H9 (cell line): ENCODE measurements at regions not wholly inside any gene's neighbourhood (a gene's known extent, or its start where the extent isn't known, plus 50 kb on each side); places are given as distances from the start of the nearest gene placed in this dataset.

Experiments
- DNase-seq: peaks from one replicate; pipeline ENCODE4 v3.0.0-alpha.2; 2017
- H2AFZ ChIP-seq: one replicate; pipeline ENCODE4 v1.6.1; 2013; ENCODE audit warnings: mild to moderate bottlenecking, low read length, control low read depth, moderate library complexity
- H2AK5ac ChIP-seq: 2 replicates; pipeline ENCODE4 v1.6.1; 2013; ENCODE audit warnings: low read length, control low read depth, mixed read lengths; ENCODE audit not compliant: insufficient read length
- H2BK120ac ChIP-seq: one replicate; pipeline ENCODE4 v1.6.1; 2013; ENCODE audit warnings: low read depth, mild to moderate bottlenecking, low read length, control low read depth, inconsistent platforms; ENCODE audit not compliant: poor library complexity, severe bottlenecking
- H2BK12ac ChIP-seq: 2 replicates; pipeline ENCODE4 v1.6.1; 2013; ENCODE audit warnings: low read length, control low read depth, mixed read lengths, low read depth; ENCODE audit not compliant: insufficient read length
- H2BK15ac ChIP-seq: 2 replicates; pipeline ENCODE4 v1.6.1; 2013; ENCODE audit warnings: low read depth, low read length, control low read depth
- H2BK20ac ChIP-seq: one replicate; pipeline ENCODE4 v1.6.1; 2013; ENCODE audit warnings: low read depth, mild to moderate bottlenecking, low read length, control low read depth, inconsistent platforms; ENCODE audit not compliant: poor library complexity, severe bottlenecking
- H2BK5ac ChIP-seq: 2 replicates; pipeline ENCODE4 v1.6.1; 2013; ENCODE audit warnings: low read length, control low read depth, mixed read lengths; ENCODE audit not compliant: insufficient read length
- H3K14ac ChIP-seq: 2 replicates; pipeline ENCODE4 v1.6.1; 2013; ENCODE audit warnings: low read length, control low read depth; ENCODE audit not compliant: insufficient read depth
- H3K18ac ChIP-seq: 2 replicates; pipeline ENCODE4 v1.6.1; 2013; ENCODE audit warnings: low read depth, mild to moderate bottlenecking, mixed read lengths, low read length, control low read depth; ENCODE audit not compliant: insufficient read length
- H3K23ac ChIP-seq: 2 replicates; pipeline ENCODE4 v1.6.1; 2013; ENCODE audit warnings: low read length, control low read depth, mixed read lengths, low read depth; ENCODE audit not compliant: insufficient read length
- H3K23me2 ChIP-seq: 2 replicates; pipeline ENCODE4 v1.6.1; 2013; ENCODE audit warnings: low read depth, mild to moderate bottlenecking, mixed read lengths, low read length, control low read depth; ENCODE audit not compliant: insufficient read length, poor library complexity, severe bottlenecking
- H3K27ac ChIP-seq: 2 replicates; pipeline ENCODE4 v1.5.1; 2013; ENCODE audit warnings: low read length, control low read depth, mixed read lengths, low read depth; ENCODE audit not compliant: insufficient read length
- H3K27me3 ChIP-seq: 2 replicates; pipeline ENCODE4 v1.6.1; 2013; ENCODE audit warnings: low read length, control low read depth, inconsistent platforms; ENCODE audit not compliant: insufficient read depth
- H3K4ac ChIP-seq: 2 replicates; pipeline ENCODE4 v1.6.1; 2013; ENCODE audit warnings: low read depth, mild to moderate bottlenecking, control low read depth, inconsistent platforms, low read length, moderate library complexity
- H3K4me1 ChIP-seq: 2 replicates; pipeline ENCODE4 v1.6.1; 2013; ENCODE audit warnings: low read length, control low read depth, inconsistent platforms; ENCODE audit not compliant: insufficient read depth
- H3K4me2 ChIP-seq: 2 replicates; pipeline ENCODE4 v1.6.1; 2013; ENCODE audit warnings: low read length, control low read depth, mixed read lengths; ENCODE audit not compliant: insufficient read length, insufficient read depth
- H3K56ac ChIP-seq: 2 replicates; pipeline ENCODE4 v1.6.1; 2013; ENCODE audit warnings: low read depth, mild to moderate bottlenecking, mixed read lengths, low read length, control low read depth; ENCODE audit not compliant: insufficient read length
- H3K79me1 ChIP-seq: 2 replicates; pipeline ENCODE4 v1.6.1; 2013; ENCODE audit warnings: low read depth, mild to moderate bottlenecking, moderate library complexity, low read length, control low read depth, inconsistent platforms; ENCODE audit not compliant: insufficient read depth, poor library complexity, severe bottlenecking
- H3K79me2 ChIP-seq: 2 replicates; pipeline ENCODE4 v1.6.1; 2013; ENCODE audit warnings: low read length, control low read depth, inconsistent platforms; ENCODE audit not compliant: insufficient read depth
- H3K9ac ChIP-seq: 2 replicates; pipeline ENCODE4 v1.6.1; 2013; ENCODE audit warnings: low read length, control low read depth, mixed read lengths; ENCODE audit not compliant: insufficient read length; ENCODE audit errors: extremely low read depth
- H3K9me3 ChIP-seq: one replicate; pipeline ENCODE4 v1.6.1; 2013; ENCODE audit warnings: low read depth, low read length, inconsistent platforms; ENCODE audit not compliant: control insufficient read depth
- H3T11ph ChIP-seq: one replicate; pipeline ENCODE4 v1.6.1; 2013; ENCODE audit warnings: mild to moderate bottlenecking, low read length, control low read depth, inconsistent platforms
- H4K20me1 ChIP-seq: one replicate; pipeline ENCODE4 v1.6.1; 2013; ENCODE audit not compliant: control insufficient read depth, insufficient read length, insufficient read depth
- H4K5ac ChIP-seq: 2 replicates; pipeline ENCODE4 v1.6.1; 2013; ENCODE audit warnings: low read depth, mild to moderate bottlenecking, mixed read lengths, low read length, control low read depth; ENCODE audit not compliant: insufficient read length
- H4K8ac ChIP-seq: replicated peaks from 2 replicates; pipeline ENCODE4 v1.6.1; 2013; ENCODE audit warnings: low read length, control low read depth, mixed read lengths, low read depth; ENCODE audit not compliant: insufficient read length
- H4K91ac ChIP-seq: 2 replicates; pipeline ENCODE4 v1.6.1; 2013; ENCODE audit warnings: low read depth, mild to moderate bottlenecking, moderate library complexity, mixed read lengths, low read length, control low read depth; ENCODE audit not compliant: insufficient read length
- H3K27ac Mint-ChIP-seq, 3 experiments: 2 replicates in 2 of 3; 3 replicates in 1 of 3; pipeline ENCODE4 v1.8.0; 2020 to 2021; ENCODE audit warnings: mixed read lengths in 3 of 3, mild to moderate bottlenecking in 1 of 3, moderate library complexity in 1 of 3
- H3K27me3 Mint-ChIP-seq: 2 replicates; pipeline ENCODE4 v1.8.0; 2021; ENCODE audit warnings: low read depth, mild to moderate bottlenecking, moderate library complexity, mixed read lengths
- H3K36me3 Mint-ChIP-seq, 3 experiments: 2 replicates in 2 of 3; 3 replicates in 1 of 3; pipeline ENCODE4 v1.8.0; 2020 to 2021; ENCODE audit warnings: low read depth in 3 of 3, mixed read lengths in 3 of 3; ENCODE audit not compliant: insufficient read depth in 1 of 3
- H3K4me1 Mint-ChIP-seq, 2 experiments: 2 replicates each; pipeline ENCODE4 v1.8.0; 2020; ENCODE audit warnings: mixed read lengths in 2 of 2
- H3K4me3 Mint-ChIP-seq, 2 experiments: 2 replicates in 1 of 2; 3 replicates in 1 of 2; pipeline ENCODE4 v1.8.0; 2020 to 2021; ENCODE audit warnings: mild to moderate bottlenecking in 2 of 2, mixed read lengths in 2 of 2, moderate library complexity in 1 of 2
- H3K9me3 Mint-ChIP-seq, 2 experiments: 2 replicates in 1 of 2; 3 replicates in 1 of 2; pipeline ENCODE4 v1.8.0; 2020; ENCODE audit warnings: mild to moderate bottlenecking in 2 of 2, mixed read lengths in 2 of 2, moderate library complexity in 1 of 2
- WGBS: extraction: QIAGEN DNeasy Blood & Tissue Kit; methylation state at CpG from one replicate; pipeline ENCODE4 v1.1.7; 2013; ENCODE audit warnings: missing lambda C conversion rate, low lambda C conversion rate, mixed read lengths; ENCODE audit not compliant: insufficient read length; ENCODE audit errors: extremely low coverage; 5-methylcytosine and 5-hydroxymethylcytosine counted together
- TF ChIP-seq, protein P1 (sequence below): fragments of 200-600 bp; sonication (generic); conservative IDR thresholded peaks from 3 replicates; pipeline ENCODE4 v1.8.0; 2021; ENCODE audit warnings: antibody characterized with exemption, mild to moderate bottlenecking

DNA sequence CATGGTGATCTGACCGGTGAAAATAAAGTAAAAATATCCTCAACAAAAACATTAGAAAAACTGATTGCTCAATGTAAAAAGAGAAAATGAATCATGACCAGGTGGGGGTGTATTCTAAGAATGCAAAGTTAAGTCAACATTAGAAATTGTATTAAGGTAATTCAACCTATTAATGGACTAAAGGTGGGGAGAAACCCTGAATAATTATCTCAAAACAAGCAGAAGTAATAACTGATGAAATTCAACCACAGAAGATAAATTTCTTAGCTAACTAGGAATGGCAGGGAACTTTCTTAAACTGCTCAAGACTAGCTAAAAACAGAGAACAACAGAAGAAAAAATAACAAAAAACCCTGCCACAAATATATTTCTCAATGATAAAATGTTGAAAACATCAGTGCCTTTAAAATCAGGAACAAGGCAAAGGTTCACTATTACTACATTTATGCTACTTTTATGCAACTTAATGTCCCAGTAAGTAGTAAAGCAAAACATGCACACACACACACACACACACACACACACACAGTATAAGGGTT is 204.4 kb upstream of the THBS1 start:
- DNase-seq = no peak
- no peak overlapping the region for H2BK15ac ChIP-seq
- H2BK120ac ChIP-seq = no peak overlapping the region
- H3K4me2 ChIP-seq = no peak overlapping the region
- no peak overlapping the region for H2BK12ac ChIP-seq
- peaks cover 7 to 14% (median 11%) of the 10 kb centered on the region in 3 experiments for H3K36me3 Mint-ChIP-seq
- WGBS = no CpG with 5 or more reads among the region's 1 CpG
- peaks cover 1% of the 10 kb centered on the region for H3K27me3 Mint-ChIP-seq
- H3K4me3 Mint-ChIP-seq = no peak overlapping the region
- no peaks in the 10 kb centered on the region for H3K23me2 ChIP-seq
- H2BK5ac ChIP-seq = no peak overlapping the region
- no peak overlapping the region for H3K9ac ChIP-seq
- no peaks in the 10 kb centered on the region for H3K79me2 ChIP-seq
- no peaks in the 10 kb centered on the region for H3K79me1 ChIP-seq
- peaks cover 12 to 14% of the 10 kb centered on the region in 2 experiments for H3K9me3 Mint-ChIP-seq
- H3K4me1 ChIP-seq = no peaks in the 10 kb centered on the region
- H3K4me1 Mint-ChIP-seq = peaks cover 3 to 5% of the 10 kb centered on the region in 2 experiments; a peak in 2 of 4 replicates
- TF ChIP-seq, protein P1, sequence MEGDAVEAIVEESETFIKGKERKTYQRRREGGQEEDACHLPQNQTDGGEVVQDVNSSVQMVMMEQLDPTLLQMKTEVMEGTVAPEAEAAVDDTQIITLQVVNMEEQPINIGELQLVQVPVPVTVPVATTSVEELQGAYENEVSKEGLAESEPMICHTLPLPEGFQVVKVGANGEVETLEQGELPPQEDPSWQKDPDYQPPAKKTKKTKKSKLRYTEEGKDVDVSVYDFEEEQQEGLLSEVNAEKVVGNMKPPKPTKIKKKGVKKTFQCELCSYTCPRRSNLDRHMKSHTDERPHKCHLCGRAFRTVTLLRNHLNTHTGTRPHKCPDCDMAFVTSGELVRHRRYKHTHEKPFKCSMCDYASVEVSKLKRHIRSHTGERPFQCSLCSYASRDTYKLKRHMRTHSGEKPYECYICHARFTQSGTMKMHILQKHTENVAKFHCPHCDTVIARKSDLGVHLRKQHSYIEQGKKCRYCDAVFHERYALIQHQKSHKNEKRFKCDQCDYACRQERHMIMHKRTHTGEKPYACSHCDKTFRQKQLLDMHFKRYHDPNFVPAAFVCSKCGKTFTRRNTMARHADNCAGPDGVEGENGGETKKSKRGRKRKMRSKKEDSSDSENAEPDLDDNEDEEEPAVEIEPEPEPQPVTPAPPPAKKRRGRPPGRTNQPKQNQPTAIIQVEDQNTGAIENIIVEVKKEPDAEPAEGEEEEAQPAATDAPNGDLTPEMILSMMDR = no peak
- no peak overlapping the region for H3K27ac ChIP-seq
- H3K56ac ChIP-seq = no peak overlapping the region
- H4K5ac ChIP-seq = no peak overlapping the region
- H2AK5ac ChIP-seq = no peak overlapping the region
- H4K91ac ChIP-seq = no peak overlapping the region
- no peak overlapping the region for H4K8ac ChIP-seq
- H3K14ac ChIP-seq = no peak overlapping the region
- no peaks in the 10 kb centered on the region for H3K27me3 ChIP-seq
- peaks cover 1% of the 10 kb centered on the region for H3K9me3 ChIP-seq
- no peak overlapping the region for H3K4ac ChIP-seq
- H2BK20ac ChIP-seq = no peak overlapping the region
- H3K27ac Mint-ChIP-seq = no peak overlapping the region
- no peak overlapping the region for H2AFZ ChIP-seq
- H4K20me1 ChIP-seq = no peaks in the 10 kb centered on the region
- no peak overlapping the region for H3K18ac ChIP-seq
- H3K23ac ChIP-seq = no peak overlapping the region
- no peak overlapping the region for H3T11ph ChIP-seq
